ENCODE measurements at regions not wholly inside any gene's neighbourhood (a gene's known extent, or its start where the extent isn't known, plus 50 kb on each side); places are given as distances from the start of the nearest gene placed in this dataset.

DNA sequence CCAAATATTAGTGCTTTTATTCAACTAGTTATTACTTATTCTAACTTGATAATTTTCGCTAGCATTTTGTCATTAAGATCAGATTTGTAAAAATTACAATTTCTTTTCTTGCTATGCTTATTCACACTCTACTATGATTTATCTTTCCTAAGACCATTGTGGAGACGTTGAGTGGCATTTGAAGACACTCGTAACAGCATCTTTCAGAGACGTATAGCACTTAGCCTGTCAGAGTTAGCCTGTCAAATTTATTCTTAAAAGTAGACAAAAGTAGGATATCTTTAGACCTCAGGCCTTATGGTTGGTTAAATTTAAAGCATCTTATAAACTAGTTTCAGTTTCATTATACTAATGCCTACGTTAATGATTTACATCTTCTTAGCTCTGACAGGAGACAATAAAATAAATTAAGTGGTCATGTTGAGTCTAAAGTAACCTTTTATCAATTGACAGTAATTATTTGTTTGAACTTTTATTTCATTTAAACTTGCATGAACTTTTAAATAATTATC, 1410.1 kb downstream of the MRPL39 start:
- no peak for DNase-seq

DNA sequence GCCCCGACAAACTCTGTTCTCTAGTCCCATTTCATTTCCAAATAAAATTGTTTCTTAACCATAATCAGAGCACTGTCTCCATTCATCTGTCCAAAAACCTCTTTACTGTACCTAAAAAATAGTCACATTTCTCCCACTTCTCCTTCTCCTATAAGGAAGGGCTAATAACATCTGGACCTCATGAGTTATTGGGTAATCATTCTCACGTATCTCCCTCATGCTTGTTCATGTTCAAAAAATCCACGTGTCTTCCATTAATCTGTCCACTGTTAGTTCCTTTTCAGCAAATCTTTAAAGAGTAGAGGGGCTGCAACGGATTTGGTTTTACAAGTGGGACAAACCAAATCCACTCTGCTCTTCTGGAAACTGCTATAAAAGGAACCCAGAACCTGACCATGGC, 1418.8 kb downstream of the MRPL39 start:
- no peak for DNase-seq

DNA sequence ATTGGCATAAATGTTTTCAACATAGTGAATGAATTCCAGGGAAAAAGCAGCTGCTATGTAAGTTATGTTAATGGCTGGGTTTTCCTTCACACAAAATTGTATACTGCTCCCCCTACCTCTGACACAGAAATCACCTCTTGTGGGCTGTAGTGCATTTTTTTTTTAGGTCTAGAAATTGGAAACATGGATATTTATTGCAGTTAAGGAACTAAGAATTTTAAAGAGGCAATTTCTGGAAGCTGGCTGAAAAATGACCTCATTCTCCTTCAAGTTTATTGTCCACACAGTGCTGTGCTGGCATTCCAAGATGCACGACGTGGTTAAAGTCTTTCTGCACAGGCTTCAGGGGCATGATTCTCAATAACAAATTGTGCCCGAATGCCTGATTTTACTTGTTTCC, 1424.2 kb downstream of the MRPL39 start:
- DNase-seq, result no peak

DNA sequence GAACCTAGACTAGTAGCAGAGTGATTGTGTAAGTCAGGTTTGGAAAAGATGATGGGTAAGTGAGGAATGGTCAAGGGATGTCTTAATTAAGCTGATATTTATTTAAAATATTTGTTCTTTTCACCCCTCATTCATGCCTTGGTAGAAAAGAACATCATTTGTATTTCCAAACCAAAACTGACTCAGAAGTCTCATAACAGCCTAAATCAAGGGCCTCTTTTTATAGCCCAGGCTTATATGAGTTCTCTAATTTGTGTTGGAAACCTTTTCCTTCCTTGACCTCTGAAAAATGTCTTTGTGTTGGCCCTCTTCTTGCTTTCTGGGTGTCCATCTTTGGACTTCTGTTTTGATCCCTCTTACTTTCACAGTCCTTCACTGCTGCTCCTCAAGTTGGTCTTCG, 1428.2 kb downstream of the MRPL39 start:
- no peak for DNase-seq

DNA sequence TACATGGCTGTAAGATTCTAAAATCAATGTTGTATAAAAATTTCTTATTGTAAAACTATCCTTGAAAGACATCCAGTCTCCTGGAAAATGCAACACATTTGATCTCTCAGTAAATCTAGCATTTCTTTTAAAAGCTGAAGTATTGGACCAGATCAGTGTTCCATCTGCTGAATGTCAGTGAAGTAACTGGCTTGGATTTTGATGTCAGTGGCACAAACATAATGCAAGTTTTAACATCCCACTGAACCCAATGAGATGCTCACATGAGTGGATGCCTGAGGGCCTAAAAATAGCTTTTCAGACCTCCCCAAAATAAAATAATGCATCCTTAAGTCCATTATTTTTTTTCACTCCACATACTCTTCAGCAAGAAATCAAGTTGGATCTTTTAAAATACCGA, 1432.2 kb downstream of the MRPL39 start:
- DNase-seq, result no peak

DNA sequence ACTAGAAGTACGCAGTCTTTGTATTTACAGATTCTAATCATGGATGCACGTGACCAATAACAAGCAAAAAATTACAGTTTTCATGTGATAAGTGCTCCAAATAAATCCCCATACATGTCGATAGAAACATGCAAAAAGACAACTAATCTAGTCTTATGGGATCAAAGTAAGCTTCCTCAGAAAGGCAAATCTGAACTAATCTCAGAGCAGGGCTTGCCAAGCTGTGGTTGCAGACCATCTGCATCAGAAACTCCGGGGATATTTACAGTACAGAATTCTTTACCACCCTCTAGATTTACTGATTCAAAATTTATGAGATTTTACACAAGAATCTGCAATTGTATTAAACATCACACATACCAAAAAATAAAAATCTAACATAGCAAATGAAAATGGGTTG, 1435.5 kb downstream of the MRPL39 start:
- DNase-seq, result no peak

DNA sequence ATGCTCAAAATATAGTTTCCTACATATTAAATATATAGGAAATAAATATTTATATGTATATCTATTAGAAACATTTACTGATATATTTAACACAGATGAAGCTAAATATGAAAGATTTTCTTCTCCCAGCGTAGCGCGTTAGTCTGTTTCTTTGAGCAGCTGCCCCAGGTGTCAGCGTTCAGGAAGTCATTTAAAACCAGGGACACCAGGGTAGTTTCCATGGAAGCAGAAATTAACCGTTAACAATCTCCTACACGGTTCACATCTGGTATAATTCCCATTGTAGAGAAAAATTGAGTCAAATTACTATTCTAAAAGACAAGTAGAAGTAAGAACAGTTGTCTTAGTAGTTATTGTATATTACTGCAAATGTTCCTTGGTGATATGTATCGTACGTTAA, 1443.7 kb downstream of the MRPL39 start:
- DNase-seq, result no peak

DNA sequence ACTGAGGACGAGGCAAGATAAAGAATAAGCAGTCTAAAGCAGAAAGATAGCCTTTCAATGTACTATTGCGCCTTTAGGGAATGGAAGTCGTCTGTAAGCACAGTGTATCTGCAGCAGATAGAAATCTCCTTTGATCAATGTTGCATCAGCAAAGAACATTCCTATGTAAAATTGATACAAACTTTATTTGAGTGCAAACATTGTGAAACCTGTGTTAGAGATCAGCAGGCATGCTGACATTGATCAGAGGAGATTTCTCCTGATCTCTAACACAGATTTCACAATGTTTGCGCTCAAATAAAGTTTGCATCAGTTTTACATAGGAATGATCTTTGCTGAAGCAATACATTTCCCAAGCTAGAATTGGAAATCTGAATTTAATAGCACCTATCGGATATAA, 1446.8 kb downstream of the MRPL39 start:
- no peak for DNase-seq

DNA sequence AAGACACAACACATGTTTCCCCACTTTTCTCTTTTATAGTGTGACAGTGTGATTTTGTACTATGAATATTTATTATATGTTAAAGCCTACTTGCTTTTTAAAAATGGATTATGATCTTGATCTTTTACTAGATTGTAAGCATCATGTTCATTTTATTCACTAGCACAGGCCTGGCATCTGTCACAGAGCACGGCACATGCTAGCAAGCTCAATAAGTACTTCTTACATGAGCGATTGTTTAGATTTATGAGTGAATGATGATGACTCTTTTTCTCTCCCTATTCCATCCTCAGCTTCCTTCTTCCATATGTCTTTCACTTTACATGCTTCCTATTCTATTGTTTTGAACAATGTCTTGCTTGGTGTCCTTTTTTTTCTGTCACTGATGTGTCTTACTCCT, 1454.1 kb downstream of the MRPL39 start:
- no peak for DNase-seq

DNA sequence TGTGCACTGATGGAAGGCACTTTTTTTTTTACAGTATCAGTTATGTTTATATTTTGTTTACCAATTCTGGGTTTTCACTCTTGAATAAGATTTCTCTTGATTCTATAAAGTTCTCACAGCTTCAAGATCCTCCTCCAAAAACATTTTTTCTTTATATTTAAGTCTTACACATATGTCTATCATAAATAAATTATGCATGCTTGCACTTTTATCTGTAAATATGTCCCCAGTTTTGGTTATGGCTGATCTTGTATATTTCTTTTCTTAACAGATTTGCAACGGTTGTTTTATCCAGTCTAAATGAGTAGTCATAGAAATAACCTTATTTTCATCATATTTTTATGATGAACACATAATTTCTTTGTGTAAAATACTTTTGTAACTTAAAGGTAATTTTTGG, 1456.5 kb downstream of the MRPL39 start:
- DNase-seq, result no peak

DNA sequence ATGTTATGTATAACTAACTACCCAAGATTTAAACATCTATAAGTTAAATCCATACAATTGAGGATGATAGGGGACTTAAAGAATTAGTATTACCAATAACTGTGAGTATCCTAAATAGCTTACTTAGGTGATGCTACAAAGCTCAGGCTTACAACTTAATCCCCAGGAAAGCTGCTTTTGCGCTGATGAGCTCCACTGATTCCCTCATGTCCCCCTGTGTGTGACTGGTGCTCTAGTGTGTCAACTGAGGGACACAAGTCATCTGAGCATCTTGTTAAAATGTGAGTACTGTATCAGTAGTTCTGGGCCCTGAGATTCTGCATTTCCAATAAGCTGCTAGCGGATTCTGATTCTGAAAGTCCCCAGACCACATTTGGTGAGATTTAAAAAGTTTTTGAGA, 1458.8 kb downstream of the MRPL39 start:
- no peak for DNase-seq

DNA sequence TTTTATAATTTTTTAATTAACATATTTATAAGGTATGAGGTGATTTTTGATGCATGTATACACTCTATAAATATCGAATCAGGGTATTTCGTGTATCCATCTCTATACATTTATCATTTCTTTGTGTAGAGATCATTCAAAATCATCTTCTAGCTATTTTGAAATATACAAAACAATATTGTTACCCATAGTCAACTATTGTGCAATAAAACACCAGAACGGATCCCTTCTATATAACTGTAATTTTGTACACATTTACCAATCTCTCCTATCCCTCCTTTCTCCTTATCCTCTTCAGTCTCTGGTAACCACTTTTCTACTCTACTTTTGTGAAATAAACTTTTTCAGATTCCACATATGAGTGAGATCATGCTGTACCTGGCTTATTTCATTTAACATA, 1459.6 kb downstream of the MRPL39 start:
- no peak for DNase-seq

DNA sequence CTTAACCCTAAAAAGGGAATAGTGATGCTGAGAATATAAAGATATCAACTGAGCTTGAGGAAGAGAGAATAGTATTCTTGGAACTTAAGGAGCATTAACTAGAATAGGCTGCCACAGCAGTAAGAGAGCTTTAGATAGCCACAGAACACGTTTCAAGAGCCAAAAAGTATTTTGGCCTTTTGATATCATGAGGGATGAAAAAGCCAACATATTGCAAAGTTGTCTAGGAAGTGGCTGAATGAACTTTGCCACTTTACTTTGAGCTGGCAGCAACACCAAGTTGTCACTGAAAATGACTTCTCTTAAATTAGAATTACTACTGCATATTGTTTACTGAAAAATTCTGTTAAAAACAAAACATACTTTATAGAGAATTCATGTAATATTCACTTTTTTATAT, 1476.2 kb downstream of the MRPL39 start:
- no peak for DNase-seq

DNA sequence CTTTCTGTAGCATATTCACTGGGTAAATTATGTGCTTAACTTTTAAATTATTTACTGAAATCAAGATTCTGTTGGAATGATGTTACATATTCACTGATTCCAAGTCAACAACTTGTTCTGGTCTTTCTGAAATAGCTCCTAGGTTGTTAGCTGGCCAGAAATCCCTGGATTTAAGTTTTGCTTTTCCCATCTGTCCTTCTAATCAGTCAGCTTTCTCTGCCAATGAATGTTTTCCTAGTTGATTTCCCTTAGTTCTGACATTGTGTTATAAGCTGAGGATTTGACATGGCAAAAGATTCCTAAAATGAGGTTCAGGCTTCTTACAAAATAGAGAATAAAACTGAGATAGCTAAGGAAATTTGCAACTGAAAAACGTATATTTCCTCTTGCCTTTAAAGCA, 1479.6 kb downstream of the MRPL39 start:
- no peak for DNase-seq

DNA sequence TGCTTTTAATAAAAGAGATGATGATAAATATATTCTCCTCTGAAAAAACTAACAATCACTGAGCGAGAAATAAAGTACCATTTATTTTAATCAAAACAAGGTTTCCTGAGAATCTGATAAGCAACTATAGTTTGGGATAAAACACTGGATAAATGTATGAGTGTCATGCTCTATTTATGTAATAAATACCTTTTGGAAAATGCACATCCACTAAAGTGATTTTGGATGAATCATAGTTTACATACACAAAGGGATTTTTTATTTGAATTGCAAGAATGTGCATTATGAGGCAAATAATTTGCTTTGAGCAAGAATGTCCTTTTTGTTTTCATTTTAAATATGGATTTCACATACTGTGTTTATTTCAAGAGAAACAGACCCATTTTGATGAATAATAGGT, 1483.5 kb downstream of the MRPL39 start:
- DNase-seq, result no peak

DNA sequence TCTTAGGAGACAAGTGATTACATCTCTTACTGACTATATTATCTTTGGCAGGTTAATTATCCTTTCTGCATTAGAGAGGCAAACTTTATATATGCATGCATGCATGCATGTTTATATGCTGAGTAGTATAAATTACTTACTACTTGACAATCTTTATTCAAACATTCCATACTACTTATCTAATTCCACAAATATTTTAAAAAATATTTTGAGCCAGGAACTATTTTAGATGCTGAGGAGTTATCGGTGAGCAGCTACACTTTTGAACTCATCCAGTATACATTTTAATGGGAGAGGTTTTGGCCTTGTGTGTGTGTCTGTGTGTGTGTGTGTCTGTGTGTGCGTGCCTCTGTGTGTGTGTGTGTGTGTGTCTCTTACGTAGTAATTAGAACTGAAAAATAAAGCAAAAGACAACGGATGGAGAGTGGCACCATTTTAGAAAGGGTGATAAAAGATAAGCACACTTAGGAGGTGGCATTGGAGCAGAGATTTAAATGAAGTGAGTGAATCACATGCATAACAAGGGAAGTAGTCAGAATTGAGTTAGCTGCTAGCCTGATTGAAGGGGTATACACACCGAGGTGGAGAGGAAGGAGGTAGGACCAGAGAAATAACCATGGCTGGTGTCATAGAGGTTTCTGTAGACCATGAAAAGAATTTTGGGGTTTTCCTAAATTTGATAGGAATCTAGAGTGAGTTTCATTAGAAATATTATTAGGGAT, 1488.4 kb downstream of the MRPL39 start:
- no peak for DNase-seq

DNA sequence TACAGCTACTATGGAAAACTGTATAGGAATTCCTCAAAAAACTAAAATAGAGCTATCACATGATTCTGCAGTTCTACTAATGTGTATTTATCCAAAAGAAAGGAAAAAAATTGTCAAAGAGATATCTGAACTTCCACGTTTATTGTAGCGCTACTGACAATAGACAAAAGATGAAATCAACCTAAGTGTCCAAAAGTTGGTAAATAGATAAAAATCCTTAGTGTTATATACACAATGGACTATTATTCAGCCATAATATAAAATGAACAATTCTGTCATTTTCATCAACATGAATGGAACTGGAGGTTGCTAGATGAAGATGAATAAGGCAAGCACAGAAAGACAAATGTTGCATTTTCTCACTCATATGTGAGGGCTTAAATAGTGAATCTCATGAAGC, 1492.1 kb downstream of the MRPL39 start:
- no peak for DNase-seq

DNA sequence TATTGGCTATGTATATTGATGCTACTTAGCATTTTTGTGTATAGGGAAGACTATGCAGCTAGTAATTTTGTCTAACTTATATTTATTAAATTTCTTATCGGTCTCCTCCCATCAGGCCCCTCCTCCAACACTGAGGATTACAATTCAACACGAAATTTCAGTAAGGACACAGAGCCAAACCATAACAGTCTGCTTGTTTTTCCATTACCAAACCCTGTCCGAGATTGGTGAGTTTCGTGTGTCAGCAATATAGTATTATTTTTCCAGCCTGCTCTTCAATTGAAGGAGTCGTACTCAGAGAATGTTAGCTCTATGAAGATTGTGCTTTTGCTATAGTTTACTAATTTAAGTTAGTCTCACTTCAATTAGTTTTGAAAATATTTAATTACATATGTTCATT, 1495.3 kb downstream of the MRPL39 start:
- no peak for DNase-seq

DNA sequence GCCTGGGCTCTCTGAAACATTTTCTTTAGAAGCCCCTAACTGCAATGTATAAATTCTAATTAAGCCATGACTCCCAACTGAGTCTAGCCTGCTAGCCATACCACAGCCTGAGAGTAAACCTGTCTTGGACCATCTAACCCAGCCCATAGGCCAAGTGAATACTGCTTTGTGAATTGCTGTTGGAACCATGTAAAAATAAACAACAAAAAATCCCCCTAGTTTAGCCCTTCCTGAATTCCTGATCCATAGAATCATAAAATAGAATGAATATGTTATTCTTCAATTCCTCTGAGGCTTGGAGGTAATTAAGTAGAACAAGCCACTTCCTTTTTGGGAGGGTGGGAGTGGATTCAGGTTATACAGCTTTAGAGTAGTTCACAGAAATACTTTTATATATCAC, 1496.4 kb downstream of the MRPL39 start:
- DNase-seq, result no peak

DNA sequence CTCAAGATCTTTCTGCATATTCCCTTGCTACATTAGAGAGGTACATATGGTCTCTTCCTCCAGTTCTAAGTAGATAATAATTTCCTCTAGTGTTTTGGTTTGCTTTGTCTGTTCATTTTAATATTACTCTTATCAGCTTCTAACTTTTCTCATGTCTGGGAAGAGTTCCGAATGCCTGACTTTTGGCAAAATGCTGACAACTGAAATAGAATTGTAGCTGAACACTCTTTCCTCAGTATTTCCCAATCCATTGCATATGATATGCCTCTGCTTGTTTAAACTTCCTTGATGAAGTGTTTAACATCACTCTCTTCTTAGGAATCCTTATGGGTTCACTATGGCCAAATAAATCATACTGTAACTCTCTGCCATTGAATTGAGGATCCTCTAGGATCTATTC, 1510.1 kb downstream of the MRPL39 start:
- no peak for DNase-seq

DNA sequence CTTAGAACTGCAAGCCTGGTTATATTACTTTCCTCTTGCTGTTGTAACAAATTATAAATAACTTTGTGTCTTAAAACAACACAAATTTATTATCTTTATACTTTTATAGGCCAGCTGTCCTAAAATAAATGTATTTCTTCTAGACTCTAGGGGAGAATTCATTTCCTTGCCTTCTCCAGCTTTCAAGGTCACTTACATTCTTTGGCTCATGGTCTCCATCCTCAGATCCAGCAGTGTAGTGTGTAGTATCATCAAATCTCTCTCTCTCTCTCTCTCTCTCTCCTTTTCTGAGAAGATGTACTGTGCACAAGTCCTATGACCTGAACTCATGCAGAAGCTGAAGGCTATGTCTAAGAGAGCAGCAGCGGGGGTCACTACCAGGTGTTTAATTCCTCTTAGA, 1510.6 kb downstream of the MRPL39 start:
- DNase-seq, result no peak

DNA sequence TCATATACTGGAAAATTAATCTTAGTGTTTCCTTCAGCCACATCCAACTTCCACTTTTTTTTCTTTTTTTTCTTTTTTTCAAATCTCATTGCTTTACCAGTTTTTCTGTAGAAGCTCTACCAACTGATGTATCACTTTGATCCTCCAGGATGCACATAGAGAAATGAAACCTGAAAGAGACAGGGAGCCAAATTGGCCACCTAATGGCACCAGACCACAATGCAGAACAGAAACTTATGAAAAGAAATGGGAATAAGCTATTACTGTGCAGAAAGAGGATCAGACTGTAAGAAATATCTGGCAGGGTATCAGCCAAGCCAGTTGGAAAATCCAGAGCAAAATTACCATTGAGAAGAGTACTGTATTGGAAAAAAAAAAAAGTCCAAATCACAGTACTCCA, 1514.2 kb downstream of the MRPL39 start:
- no peak for DNase-seq

DNA sequence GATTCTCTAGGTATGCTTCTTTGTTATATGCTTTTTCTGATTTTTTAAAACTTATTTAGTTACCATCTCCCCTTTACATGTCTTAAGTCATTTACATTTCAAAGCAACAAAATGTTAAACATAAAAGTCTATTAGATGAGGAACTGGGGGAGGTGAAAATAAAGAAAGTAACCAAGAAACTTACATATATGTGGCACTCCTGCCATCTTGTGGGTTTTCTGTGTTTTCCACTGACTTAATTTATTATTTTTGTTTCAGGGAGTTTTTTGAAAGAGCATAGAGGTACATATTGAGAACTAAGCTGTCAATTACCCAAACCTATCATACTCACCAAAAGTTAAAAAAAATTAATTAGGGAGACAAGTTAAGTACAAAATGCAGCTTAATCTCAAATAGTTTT, 1531.1 kb downstream of the MRPL39 start:
- no peak for DNase-seq

DNA sequence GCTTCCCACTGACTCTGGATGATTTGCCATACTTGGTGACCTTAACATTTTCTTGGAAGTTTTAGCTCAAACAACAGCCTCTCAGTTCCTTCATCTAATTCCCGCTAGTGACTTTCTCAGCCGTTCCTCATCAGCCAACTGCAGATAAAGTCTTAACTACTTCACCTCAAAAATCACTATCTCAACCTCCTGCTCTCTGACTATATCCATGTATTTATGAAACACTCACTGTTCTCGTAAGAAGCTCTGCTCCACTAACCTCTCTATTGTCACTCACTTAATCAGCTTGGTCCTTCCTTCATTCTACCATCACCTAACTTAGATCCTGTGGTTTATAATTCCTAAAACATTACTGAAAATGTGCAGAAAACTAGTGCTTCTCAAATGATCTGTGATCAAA, 1551.6 kb downstream of the MRPL39 start:
- DNase-seq, result no peak

DNA sequence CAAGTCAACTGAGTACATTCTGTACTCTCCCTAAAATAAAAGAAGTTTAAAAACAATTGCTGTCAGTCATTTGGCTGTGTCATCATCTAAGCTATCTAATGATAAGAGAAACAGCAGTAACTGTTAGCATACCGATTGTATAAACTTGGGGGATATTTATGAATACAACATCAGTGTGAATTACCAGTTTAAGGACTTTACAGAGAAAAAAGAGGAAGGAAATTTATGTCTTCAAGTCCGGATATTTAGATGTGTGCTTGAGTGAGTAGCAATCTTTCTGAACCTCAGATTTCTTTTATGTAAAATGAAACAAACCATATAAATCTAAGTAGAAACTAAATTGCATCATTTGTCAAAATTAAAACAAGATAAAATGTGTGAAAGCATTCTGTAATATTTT, 1557.0 kb downstream of the MRPL39 start:
- DNase-seq, result no peak

Measured in SW 1271 (cell line).